Right cardiac atrium (tissue), 5 donors: ENCODE measurements at regions not wholly inside any gene's neighbourhood (a gene's known extent, or its start where the extent isn't known, plus 50 kb on each side); places are given as distances from the start of the nearest gene placed in this dataset.
"Not testable (repeated sequence)": the region's sequence is repeated elsewhere in the genome, so short reads cannot be mapped to it uniquely, and the experiment has no call there.

ENCODE experiments used
- ATAC-seq, 2 donors: fragments of 200-7000 bp; cut with Tn5 transposase; one replicate each; pipeline versions ENCODE4 v1.8.0 to v1.9.1; 2020; ENCODE audit warnings: moderate library complexity in 2 of 2, mild to moderate bottlenecking in 1 of 2
- DNase-seq, 3 donors: peaks; one replicate each; pipeline ENCODE4 v3.0.0-alpha.2; 2020
- H3K27ac ChIP-seq: one replicate; pipeline ENCODE4 v1.5.1; 2013; ENCODE audit warnings: mild to moderate bottlenecking, low read length, control low read depth, moderate library complexity
- H3K27me3 ChIP-seq: one replicate; pipeline ENCODE4 v1.6.1; 2013; ENCODE audit not compliant: control insufficient read depth, insufficient read depth
- H3K4me1 ChIP-seq: one replicate; pipeline ENCODE4 v1.6.1; 2013; ENCODE audit warnings: low read length; ENCODE audit not compliant: control insufficient read depth, insufficient read depth
- H3K4me3 ChIP-seq: one replicate; pipeline ENCODE4 v1.5.1; 2013; ENCODE audit warnings: low read length, control low read depth
- H3K9me3 ChIP-seq: one replicate; pipeline ENCODE4 v1.6.1; 2013; ENCODE audit warnings: low read length; ENCODE audit not compliant: control insufficient read depth
- WGBS: extraction: QIAGEN DNeasy Blood & Tissue Kit; methylation state at CpG from one replicate; pipeline ENCODE4 v1.1.7; 2013; 5-methylcytosine and 5-hydroxymethylcytosine counted together
- intact Hi-C, 4 donors: fragments of 100-400 bp; cut with DNase I; formaldehyde crosslinking; loops; one replicate each; pipeline versions ENCODE4 v1.11.0 to v1.14.0; 2022 to 2023
- donor health status: healthy with polysubstance abuse.
- donor health status: DM: no; HTN: yes; CAD: no.
- donor health status: DM: no; HTN: no; CAD: no.
- donor health status: DM: no; HTN: yes; CAD: no; lungs with severe emphysema.
- donor health status: DM: yes; HTN: yes; CAD: no.

GRCh38 chr13:85163063-85163462 lies 636.2 kb downstream of the SLITRK6 start:
- intact Hi-C loops: no loop called here
- no peak overlapping the region for H3K27ac ChIP-seq

GRCh38 chr13:85148009-85148408 lies 651.2 kb downstream of the SLITRK6 start:
- H3K4me1 ChIP-seq: no peaks in the 10 kb centered on the region
- WGBS: 50% methylated on average over 4 of the region's 4 CpGs
- ATAC-seq (no peak), DNase-seq (no peak)
- intact Hi-C loops: no loop called here
- H3K27ac ChIP-seq: no peak overlapping the region
- H3K9me3 ChIP-seq: no peaks in the 10 kb centered on the region
- H3K27me3 ChIP-seq: no peaks in the 10 kb centered on the region
- no peak overlapping the region for H3K4me3 ChIP-seq

More at GRCh38 chr13:85163063-85163462, 636.2 kb downstream of the SLITRK6 start:
- Histone ChIP-seq H3K9me3 (no peaks in the 10 kb centered on the region), H3K4me1 (no peaks in the 10 kb centered on the region), H3K4me3 (no peak overlapping the region), H3K27me3 (no peaks in the 10 kb centered on the region)
- ATAC-seq (no peak), DNase-seq (no peak)
- 82% methylated on average over 2 of the region's 2 CpGs for WGBS

GRCh38 chr13:85142351-85142927 lies 656.8 kb downstream of the SLITRK6 start:
- intact Hi-C loops: no loop called here
- ATAC-seq (no peak), DNase-seq (no peak)
- H3K4me3 ChIP-seq: no peak overlapping the region
- no peaks in the 10 kb centered on the region for H3K27me3 ChIP-seq
- H3K9me3 ChIP-seq: no peaks in the 10 kb centered on the region
- no peaks in the 10 kb centered on the region for H3K4me1 ChIP-seq
- H3K27ac ChIP-seq: no peak overlapping the region
- WGBS: 70% methylated on average over 2 of the region's 2 CpGs

- intact Hi-C loops: no loop called here
Observed at GRCh38 chr13:85141401-85141800, 657.8 kb downstream of the SLITRK6 start.

GRCh38 chr13:85140192-85140591 lies 659.0 kb downstream of the SLITRK6 start:
- no peak overlapping the region for H3K27ac ChIP-seq
- no peak for DNase-seq
- ATAC-seq: no peak
- H3K4me3 ChIP-seq: no peak overlapping the region
- intact Hi-C loops: no loop called here
- H3K9me3 ChIP-seq: no peaks in the 10 kb centered on the region
- H3K4me1 ChIP-seq: no peaks in the 10 kb centered on the region
- H3K27me3 ChIP-seq: no peaks in the 10 kb centered on the region
- WGBS: 46% methylated on average over 1 of the region's 1 CpG

More at GRCh38 chr13:85141401-85141800, 657.8 kb downstream of the SLITRK6 start:
- Histone ChIP-seq H3K9me3 (no peaks in the 10 kb centered on the region), H3K4me3 (no peak overlapping the region), H3K4me1 (no peaks in the 10 kb centered on the region), H3K27ac (no peak overlapping the region), H3K27me3 (no peaks in the 10 kb centered on the region)
- 42% methylated on average over 2 of the region's 2 CpGs for WGBS
- DNase-seq (no peak), ATAC-seq (no peak)

- Histone ChIP-seq H3K4me1 (no peaks in the 10 kb centered on the region), H3K27me3 (no peaks in the 10 kb centered on the region), H3K4me3 (no peak overlapping the region), H3K27ac (no peak overlapping the region), H3K9me3 (no peaks in the 10 kb centered on the region)
- ATAC-seq (no peak), DNase-seq (no peak)
- intact Hi-C loops: no loop called here
- 56% methylated on average over 1 of the region's 1 CpG for WGBS
Observed at GRCh38 chr13:85137516-85137915, 661.7 kb downstream of the SLITRK6 start.

- H3K27ac ChIP-seq: no peak overlapping the region
- no peaks in the 10 kb centered on the region for H3K9me3 ChIP-seq
- no peaks in the 10 kb centered on the region for H3K4me1 ChIP-seq
- ATAC-seq (no peak), DNase-seq (no peak)
- intact Hi-C loops: no loop called here
- no peak overlapping the region for H3K4me3 ChIP-seq
- H3K27me3 ChIP-seq: no peaks in the 10 kb centered on the region
- 88% methylated on average over 6 of the region's 6 CpGs for WGBS
Observed at GRCh38 chr13:85132986-85133385, 666.2 kb downstream of the SLITRK6 start.

GRCh38 chr13:85123501-85123900 lies 675.7 kb downstream of the SLITRK6 start:
- H3K4me1 ChIP-seq, ATAC-seq, intact Hi-C loops, H3K9me3 ChIP-seq, H3K27ac ChIP-seq, DNase-seq, H3K27me3 ChIP-seq, H3K4me3 ChIP-seq: not testable (repeated sequence)
- 87% methylated on average over 14 of the region's 14 CpGs for WGBS

- ATAC-seq (no peak), DNase-seq (peak in 1 of 3 donors; percentile 6)
- no peaks in the 10 kb centered on the region for H3K4me1 ChIP-seq
- H3K27me3 ChIP-seq: no peaks in the 10 kb centered on the region
- 80% methylated on average over 3 of the region's 3 CpGs for WGBS
- no peak overlapping the region for H3K27ac ChIP-seq
- no peak overlapping the region for H3K4me3 ChIP-seq
- H3K9me3 ChIP-seq: no peaks in the 10 kb centered on the region
- intact Hi-C loops: no loop called here
Observed at GRCh38 chr13:85108356-85108755, 690.9 kb downstream of the SLITRK6 start.

GRCh38 chr13:85099245-85099644 lies 700.0 kb downstream of the SLITRK6 start:
- no peak for DNase-seq
- ATAC-seq: no peak
- intact Hi-C loops: no loop called here
- no peaks in the 10 kb centered on the region for H3K9me3 ChIP-seq
- H3K27me3 ChIP-seq: no peaks in the 10 kb centered on the region
- H3K27ac ChIP-seq: no peak overlapping the region
- no peaks in the 10 kb centered on the region for H3K4me1 ChIP-seq
- WGBS: 92% methylated on average over 3 of the region's 3 CpGs
- H3K4me3 ChIP-seq: no peak overlapping the region

GRCh38 chr13:85095418-85096272 lies 703.6 kb downstream of the SLITRK6 start:
- Histone ChIP-seq H3K4me1 (no peaks in the 10 kb centered on the region), H3K27me3 (no peaks in the 10 kb centered on the region), H3K9me3 (no peaks in the 10 kb centered on the region), H3K27ac (no peak overlapping the region), H3K4me3 (no peak overlapping the region)
- intact Hi-C loops: no loop called here
- ATAC-seq: no peak
- whole genome bisulfite sequencing: 70% methylated on average over 4 of the region's 4 CpGs
- DNase-seq: no peak
